PC-3 (cell line): ENCODE measurements at regions not wholly inside any gene's neighbourhood (a gene's known extent, or its start where the extent isn't known, plus 50 kb on each side); places are given as distances from the start of the nearest gene placed in this dataset.

Source experiments
- EZH2 ChIP-seq: fragments of 300-600 bp; sonication (generic); IDR thresholded peaks from one replicate; pipeline ENCODE4 v1.6.1; 2017; ENCODE audit warnings: antibody characterized with exemption, mild to moderate bottlenecking, low read length; ENCODE audit not compliant: unreplicated experiment
- TF ChIP-seq, protein P1 (sequence below): fragments of 300-600 bp; sonication (generic); conservative IDR thresholded peaks from 2 replicates; pipeline ENCODE4 v1.5.1; 2017; ENCODE audit warnings: antibody characterized with exemption, low read depth, mild to moderate bottlenecking, low read length

DNA sequence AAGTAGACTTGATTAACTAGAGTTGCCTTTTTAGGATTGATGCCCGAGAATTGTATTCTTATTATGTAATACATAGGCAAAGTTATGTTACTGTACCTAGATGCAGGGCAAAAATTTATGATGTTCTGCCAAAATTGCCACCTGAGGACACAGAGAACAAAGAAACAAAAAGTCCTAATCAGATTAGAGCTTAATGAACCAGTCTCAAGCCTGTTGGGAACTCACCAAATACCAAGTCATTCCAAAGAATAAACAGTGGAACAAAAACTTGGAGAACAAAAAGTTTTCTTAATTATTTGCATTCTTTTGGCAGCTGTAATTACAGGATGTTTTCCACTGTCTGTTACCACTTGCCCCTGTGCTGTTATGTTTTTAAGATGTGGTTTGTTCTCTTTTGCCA, 154.7 kb upstream of the SGK1 start:
- TF ChIP-seq, protein P1, sequence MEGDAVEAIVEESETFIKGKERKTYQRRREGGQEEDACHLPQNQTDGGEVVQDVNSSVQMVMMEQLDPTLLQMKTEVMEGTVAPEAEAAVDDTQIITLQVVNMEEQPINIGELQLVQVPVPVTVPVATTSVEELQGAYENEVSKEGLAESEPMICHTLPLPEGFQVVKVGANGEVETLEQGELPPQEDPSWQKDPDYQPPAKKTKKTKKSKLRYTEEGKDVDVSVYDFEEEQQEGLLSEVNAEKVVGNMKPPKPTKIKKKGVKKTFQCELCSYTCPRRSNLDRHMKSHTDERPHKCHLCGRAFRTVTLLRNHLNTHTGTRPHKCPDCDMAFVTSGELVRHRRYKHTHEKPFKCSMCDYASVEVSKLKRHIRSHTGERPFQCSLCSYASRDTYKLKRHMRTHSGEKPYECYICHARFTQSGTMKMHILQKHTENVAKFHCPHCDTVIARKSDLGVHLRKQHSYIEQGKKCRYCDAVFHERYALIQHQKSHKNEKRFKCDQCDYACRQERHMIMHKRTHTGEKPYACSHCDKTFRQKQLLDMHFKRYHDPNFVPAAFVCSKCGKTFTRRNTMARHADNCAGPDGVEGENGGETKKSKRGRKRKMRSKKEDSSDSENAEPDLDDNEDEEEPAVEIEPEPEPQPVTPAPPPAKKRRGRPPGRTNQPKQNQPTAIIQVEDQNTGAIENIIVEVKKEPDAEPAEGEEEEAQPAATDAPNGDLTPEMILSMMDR: no peak
- no peak for TF ChIP-seq EZH2
